ENCODE measurements at regions not wholly inside any gene's neighbourhood (a gene's known extent, or its start where the extent isn't known, plus 50 kb on each side); places are given as distances from the start of the nearest gene placed in this dataset.

DNA sequence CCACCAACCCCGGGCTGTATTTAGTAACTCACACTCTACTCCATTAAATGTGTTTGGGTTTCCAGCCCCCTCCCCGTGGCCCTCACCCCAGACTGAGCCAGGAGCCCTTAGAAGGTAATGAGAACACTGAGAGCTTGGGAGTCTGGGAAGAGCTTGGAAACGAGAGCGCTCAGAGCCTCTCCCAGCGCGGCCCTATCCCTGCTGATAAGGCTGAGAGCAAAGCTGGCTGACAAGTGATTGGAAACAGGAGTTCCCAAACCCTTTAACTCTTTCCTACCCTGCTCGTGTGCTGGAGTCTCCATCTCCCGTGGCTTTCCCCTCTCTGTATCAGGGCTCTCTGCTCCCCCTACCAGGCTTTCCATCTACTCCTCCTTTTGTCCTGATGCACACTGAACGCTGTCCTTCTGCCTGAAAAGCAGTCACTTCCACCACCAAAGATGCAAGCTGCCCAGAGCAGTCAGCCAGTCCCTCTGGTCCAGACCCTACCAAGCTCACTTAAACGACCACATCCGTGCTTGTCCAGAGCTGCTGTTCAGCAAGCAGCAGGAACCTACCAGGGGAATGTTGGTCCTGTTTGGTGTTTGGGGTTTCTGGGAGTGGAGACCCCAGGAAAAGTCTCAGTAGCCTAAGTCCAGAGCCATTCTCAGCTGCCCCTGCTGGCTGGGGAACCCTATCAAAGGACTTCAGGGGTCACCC is 100.0 kb upstream of the PKDCC start:
- DNase-seq, result no peak

DNA sequence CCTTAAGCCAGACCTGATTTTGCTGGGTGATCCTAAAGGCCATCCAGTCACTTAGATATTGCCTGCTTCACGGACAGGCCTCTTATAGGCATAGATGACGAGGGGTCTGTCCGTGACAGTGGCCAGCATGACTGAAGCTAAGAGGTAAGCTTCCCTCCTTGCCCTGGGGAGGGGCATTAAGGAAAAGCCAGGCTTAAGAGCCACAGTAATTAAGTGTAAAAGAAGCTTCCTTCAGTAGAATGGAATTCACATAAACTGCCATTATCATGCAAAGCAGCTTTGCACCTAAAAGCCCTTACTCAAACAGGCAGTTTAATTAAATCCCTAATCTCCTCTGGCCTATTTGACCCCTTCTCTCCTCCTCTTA is 99.4 kb upstream of the PKDCC start:
- no peak for DNase-seq

DNA sequence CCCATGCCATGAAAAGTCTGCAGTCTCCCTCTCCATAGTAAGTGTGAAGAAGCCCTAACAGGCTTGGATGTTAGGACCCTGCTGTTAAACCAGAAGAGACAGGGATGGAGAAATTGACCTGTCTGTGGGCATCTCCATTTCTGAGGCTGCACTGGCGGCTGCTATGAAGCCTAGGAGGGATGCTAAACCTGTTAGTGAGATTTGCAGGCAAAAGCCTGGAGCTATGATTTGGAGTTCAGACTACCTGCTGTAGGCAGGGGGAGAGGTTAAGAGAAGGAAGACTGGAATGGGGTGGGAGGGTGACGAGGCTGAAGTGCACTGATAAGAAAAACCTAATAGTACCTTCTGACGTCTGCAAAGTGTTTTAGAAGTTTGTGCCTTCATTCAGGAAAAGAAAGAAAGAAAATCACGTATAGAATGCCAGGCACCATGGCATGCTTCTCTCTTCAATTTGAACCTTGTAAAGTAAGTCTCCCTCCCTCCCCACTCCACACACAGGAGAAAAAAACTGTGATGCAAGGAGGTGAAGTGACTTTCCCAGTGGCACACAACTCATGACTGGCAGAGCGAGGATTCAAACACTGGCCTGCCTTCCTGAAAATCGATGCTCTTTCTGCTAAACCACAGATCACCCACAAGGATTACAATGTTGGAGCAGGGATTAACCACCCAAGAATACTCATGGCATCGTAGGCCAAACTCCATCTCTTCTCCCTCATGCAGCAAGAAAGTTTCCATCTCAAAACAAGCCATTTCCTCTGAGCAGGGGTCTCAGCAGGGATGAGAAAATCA is 98.5 kb upstream of the PKDCC start:
- no peak for DNase-seq

DNA sequence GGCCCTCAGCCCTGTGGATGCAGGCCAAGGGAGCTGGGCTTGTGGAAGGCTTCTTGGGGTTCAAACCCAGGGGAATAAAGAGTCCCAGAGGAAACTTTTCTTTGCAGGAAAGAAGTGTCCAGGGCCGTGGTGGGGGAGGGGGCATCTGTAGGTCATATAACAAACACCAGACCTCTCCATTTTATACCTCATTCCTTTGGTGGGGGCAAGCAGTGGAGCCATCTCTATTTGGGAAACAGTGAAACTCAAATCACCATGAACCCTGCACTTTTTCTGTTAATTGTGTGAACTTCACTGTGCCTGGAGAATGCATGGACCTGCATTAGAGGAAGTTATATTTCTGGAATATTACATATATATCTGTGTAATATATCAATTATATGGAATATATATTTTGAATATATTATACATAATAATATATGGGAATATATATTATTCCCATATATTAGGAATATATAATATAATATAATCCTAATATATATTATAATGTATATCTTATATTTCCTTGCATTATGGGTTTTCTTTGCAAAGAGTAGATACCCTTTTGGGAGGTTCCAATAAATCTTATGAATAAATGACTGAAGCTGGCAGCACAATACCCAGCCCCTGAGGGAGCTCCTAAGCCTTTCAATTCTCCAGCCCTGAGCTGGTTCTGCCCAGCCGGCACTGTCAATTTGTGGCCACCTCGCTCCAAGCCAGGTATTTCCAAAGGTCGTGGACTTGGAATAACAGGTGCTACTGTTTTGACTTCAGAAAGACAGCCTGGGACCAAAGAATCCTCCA is 97.7 kb upstream of the PKDCC start:
- DNase-seq, result no peak

DNA sequence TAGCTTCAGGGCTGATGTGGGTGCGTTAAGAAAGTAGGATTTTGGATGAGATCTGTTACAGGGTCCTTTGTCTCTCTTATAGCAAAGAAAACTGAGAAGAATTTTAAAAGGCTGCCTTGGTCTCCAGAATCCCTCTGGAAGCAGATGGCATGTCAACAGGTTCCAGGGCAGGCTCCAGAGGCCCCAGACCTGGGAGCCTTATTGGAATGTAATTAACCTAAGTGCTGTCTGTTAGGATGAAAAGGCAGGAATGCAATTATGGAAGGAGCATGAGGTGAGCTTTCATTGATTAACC is 97.2 kb upstream of the PKDCC start:
- no peak for DNase-seq

DNA sequence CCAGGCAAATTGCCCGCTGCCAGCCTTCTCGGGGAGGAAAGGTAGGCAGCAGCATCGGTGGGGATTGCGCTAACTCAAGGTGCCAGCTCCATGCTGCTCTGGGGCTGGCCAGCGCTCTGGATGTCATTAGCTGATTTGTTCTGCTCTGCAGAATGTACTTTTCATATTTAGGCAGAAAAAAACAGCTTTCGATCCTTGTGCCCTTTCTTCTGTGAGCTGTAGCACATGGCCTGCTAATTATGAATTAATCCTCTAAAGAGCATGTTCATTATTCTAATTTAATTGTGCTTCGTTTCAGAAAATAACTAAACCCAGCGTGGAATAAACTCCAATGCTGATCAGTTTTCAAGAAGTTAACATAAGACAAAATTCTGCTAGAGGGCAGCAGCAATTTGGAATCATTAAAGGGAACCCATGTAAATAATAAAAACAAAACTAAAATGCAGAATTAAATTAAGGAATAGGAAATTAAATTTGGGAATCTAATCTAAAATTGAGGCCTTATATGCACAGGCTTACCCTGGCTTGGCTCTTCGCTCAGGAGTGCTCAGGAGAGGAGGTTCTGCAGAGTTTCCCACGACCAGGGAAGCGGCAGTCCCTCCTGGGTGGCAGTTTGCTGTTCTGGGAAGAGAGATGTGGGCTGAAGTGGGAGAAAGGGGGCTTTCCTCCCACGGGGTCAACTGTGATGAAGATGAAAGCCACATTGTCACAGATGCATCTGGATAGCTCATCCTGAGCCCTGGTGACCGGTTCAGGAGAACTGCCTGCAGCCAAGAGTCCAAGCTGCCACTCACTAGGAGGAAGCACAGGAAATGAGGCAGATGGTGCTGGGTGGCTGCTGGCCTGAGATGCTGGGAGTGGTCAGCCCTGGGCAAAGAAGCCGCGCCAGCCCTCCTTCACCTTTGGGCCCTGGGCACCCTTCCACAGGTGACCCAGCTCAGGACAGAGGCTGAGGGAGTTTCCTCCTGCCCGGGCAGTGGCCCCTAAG is 93.2 kb upstream of the PKDCC start:
- no peak for DNase-seq

DNA sequence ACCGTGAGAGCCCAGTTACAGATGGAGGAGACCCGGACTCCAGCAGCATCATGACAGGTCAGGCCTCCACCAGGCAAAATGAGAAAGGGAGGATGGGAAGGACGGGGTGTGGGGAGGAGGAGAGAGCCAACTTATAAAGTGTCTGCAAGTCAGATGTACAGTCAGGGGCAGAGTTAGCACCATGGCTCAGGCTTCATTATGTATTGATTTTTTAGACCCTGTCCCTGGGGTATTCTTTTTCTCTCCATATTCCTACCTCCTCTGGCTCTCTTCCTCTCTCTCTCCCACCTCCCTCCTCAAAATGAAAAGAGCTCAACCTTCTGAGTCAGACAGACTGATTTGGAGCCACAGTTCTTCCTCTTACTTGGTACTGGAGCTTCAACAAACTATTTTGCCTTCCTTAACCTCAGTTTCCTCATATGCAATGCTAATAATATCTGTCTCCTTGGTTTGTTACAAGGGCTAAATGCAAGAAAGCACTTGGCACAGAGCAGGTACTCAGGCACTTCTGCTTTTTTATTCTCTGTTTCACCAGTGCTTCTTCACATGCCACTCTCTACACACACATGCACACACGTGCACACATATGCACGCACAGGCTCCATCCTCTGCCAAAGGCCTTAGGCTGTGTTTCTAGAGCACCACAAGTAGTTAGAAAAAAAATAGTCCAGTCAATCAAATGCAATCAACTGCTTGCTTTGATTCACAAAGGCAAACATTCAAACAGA is 92.3 kb upstream of the PKDCC start:
- no peak for DNase-seq

DNA sequence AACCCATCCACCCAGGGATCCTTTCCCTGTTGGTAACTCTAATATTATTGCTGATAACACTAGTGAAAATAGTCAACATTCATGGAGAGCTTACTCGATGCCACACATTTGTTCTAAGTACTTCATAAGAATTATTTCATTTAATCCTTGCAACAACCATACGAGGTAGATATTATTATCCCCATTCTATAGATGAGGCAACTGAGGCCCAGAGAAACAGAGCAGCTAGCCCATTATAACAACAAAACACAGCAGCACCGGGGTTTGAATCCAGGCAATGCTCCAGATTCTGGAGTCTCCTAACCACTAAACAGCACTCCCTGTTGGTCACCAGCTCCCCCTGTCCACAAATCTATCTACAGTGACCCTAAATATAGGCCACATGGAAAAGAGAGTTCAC is 90.4 kb upstream of the PKDCC start:
- DNase-seq, result no peak

- no peak for DNase-seq
Measured at GRCh38 chr2:41958251-41958650, 89.6 kb upstream of the PKDCC start.

GRCh38 chr2:41958775-41959174 is 89.0 kb upstream of the PKDCC start:
- no peak for DNase-seq

DNA sequence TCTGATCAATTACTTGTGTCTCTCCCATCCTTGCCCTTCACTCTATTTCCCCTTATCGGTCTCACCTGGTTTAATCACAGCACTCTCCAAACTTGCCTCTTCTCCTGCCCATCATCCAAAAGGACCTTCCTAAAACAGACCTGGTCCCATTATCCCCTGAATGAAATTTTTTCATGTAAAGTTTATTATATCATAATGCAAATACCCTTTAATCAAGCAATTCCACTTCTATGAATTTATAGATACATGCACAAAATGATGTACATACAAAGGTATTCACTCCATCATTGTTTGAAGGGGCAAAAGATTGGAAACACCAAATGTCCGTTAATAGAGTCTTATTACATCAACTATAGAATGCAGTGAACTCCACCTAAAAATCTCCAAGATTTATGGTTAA is 88.1 kb upstream of the PKDCC start:
- DNase-seq, result no peak

GRCh38 chr2:41962922-41963622 is 84.7 kb upstream of the PKDCC start:
- DNase-seq, result no peak

GRCh38 chr2:41963661-41964525 is 83.9 kb upstream of the PKDCC start:
- no peak for DNase-seq

GRCh38 chr2:41965173-41965908 is 82.5 kb upstream of the PKDCC start:
- no peak for DNase-seq

DNA sequence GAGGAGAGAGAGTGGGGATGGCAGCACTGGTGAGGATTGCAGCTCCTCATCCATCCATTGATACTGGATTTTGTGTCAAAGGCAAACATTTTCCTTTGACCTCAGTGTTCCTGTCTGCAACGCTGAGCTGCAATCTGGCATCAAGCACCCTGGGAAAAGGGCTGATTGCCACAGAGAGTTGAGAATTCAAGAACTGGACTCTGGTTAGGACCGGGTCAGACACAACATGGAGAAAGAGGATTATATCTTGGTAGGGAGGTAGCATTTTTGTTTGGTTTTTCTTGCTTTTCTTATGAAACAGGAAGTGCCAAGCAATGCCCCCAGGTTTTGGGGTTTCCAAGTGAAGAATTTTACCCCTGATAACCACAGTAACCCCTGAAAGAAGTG is 81.9 kb upstream of the PKDCC start:
- no peak for DNase-seq

DNA sequence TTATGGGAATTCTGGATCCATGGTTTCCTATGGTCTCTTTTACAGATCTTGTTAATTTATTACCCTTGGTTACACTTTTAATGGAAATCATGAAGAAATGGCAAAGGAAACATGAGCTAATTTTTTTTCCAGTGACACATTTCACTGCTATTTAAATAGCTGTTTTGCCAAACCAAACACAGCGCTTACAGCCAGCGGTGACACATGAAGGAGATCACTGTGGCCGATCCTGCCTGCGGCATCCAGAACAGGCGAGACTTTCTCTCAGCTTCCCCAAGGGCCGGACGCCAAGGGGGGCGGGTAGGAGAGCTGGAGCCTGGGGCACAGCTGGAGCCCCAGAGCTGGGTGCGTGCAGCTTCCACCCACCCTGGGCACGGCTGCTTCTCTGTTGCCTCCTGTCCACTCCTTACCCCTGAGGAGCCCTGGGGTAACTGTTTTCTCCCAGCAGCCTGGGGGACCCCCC is 81.4 kb upstream of the PKDCC start:
- DNase-seq, result no peak

DNA sequence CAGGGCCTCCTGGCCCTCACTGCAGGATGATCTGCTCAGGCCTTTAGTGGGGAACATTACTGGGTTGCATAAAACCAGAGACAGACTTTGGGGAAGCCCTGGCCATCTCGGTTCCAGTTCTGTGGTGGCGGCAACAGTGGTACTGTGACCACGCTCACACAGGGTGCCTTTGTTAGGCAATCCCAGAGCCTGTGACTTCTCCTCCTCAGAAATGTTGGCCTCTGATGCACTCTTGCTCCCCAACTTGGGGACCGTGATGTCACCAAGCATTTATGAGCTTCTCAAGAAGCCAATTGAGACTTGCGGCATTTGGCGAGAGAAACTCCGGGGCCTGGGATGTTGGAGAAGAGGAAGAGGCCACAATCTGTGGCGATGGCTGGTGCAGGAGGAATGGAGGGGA is 80.9 kb upstream of the PKDCC start:
- no peak for DNase-seq

DNA sequence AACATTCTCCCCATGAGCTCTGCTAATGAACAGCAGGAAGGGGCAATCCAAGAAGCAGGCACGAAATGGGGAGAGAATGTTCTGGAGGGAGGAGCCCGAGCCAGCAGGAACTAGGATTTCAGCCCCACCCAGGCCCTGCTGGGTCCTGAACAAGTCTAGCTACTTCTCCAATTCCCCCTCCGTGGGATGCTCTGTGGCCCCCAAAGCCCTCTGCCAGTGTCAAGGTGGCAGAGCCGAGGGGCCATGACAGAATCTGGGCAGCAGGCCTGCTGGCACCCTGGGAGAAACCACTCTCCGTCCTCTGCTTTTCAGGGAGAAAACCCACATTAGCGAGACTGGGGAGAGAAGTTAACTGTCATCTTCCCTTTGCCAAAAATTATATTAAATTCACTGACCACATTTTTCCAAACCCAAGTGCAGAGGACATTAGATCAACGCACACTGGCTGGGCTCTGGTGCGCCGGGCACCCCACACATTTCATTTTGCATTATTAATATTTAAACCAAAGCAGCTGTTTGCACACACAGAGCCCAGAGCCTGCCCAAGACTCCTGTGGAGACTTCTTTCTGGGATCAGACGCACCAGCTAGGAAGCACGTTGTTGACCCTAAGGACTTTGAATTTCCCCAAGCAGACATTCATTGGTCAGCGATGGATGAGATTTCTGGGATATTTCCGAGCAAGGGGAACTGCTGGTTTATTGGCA is 80.2 kb upstream of the PKDCC start:
- no peak for DNase-seq

DNA sequence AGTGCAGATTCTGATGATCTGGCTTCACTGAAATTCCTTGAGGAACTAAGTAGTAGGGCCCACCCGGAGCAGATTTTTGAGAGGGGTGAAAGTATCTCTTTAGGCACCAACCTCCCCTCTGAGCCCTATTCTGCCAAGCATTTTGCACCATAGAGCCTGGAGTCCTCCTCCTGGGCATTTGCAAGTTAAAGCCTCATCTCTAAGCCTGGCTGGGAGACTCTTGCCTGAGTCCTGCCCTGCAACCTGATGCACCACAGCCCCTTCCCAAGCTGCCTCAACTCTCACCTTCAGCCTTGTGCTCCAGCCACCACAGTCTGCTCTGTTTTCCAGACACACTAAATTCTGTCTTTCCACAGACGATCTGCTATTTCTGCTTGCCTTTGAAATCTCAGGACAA is 79.6 kb upstream of the PKDCC start:
- DNase-seq, result no peak

Data from NCI-H446 (cell line).